Lower lobe of right lung (tissue), 2 donors: ENCODE measurements at regions not wholly inside any gene's neighbourhood (a gene's known extent, or its start where the extent isn't known, plus 50 kb on each side); places are given as distances from the start of the nearest gene placed in this dataset.
"Not testable (repeated sequence)": the region's sequence is repeated elsewhere in the genome, so short reads cannot be mapped to it uniquely, and the experiment has no call there.

ENCODE experiments used
- ATAC-seq, 2 donors: fragments of 200-7000 bp; cut with Tn5 transposase; one replicate each; pipeline ENCODE4 v1.9.1; 2020 to 2022; ENCODE audit warnings: mild to moderate bottlenecking in 2 of 2, moderate library complexity in 2 of 2
- DNase-seq: peaks from one replicate; pipeline ENCODE4 v3.0.0-alpha.2; 2020
- H3K27ac ChIP-seq: fragments of 200-600 bp; one replicate; pipeline ENCODE4 v1.8.0; 2022
- H3K27me3 ChIP-seq: fragments of 200-600 bp; one replicate; pipeline ENCODE4 v1.8.0; 2022; ENCODE audit warnings: low read depth
- H3K36me3 ChIP-seq: fragments of 200-600 bp; one replicate; pipeline ENCODE4 v1.8.0; 2022; ENCODE audit warnings: mild to moderate bottlenecking
- H3K4me1 ChIP-seq: fragments of 200-600 bp; one replicate; pipeline ENCODE4 v1.8.0; 2022
- H3K4me3 ChIP-seq: fragments of 200-600 bp; one replicate; pipeline ENCODE4 v1.8.0; 2022; ENCODE audit warnings: mild to moderate bottlenecking
- H3K9me3 ChIP-seq: fragments of 200-600 bp; one replicate; pipeline ENCODE4 v1.8.0; 2022
- CTCF ChIP-seq: fragments of 200-600 bp; IDR thresholded peaks from one replicate; pipeline ENCODE4 v1.8.0; 2022; ENCODE audit warnings: antibody characterized with exemption, mild to moderate bottlenecking
- intact Hi-C: fragments of 100-400 bp; cut with DNase I; formaldehyde crosslinking; loops from one replicate; pipeline ENCODE4 v1.11.0; 2022
- donor health status: DM: no; HTN: yes; CAD: no; lungs with severe emphysema.

GRCh38 chr7:108652886-108653285 lies 83.2 kb downstream of the DNAJB9 start:
- Histone ChIP-seq H3K9me3 (no peaks in the 10 kb centered on the region), H3K27ac (no peak overlapping the region), H3K27me3 (peaks cover 3% of the 10 kb centered on the region), H3K36me3 (no peaks in the 10 kb centered on the region), H3K4me1 (no peaks in the 10 kb centered on the region), H3K4me3 (no peak overlapping the region)
- ATAC-seq (no peak), DNase-seq (no peak)
- TF ChIP-seq CTCF, result no peak
- intact Hi-C loops, result no loop called here

GRCh38 chr7:108653526-108653925 lies 83.9 kb downstream of the DNAJB9 start:
- no peaks in the 10 kb centered on the region for H3K36me3 ChIP-seq
- peaks cover 3% of the 10 kb centered on the region for H3K27me3 ChIP-seq
- H3K27ac ChIP-seq, result no peak overlapping the region
- DNase-seq (no peak), ATAC-seq (peak in 1 of 2 donors; percentile 26)
- H3K4me3 ChIP-seq, result no peak overlapping the region
- no peaks in the 10 kb centered on the region for H3K9me3 ChIP-seq
- no peak for TF ChIP-seq CTCF
- intact Hi-C loops, result no loop called here
- H3K4me1 ChIP-seq, result no peaks in the 10 kb centered on the region

GRCh38 chr7:108657140-108657726 lies 87.6 kb downstream of the DNAJB9 start:
- intact Hi-C loops, H3K27me3 ChIP-seq, H3K4me3 ChIP-seq, ATAC-seq, H3K27ac ChIP-seq, DNase-seq, H3K4me1 ChIP-seq, H3K9me3 ChIP-seq, H3K36me3 ChIP-seq: not testable (repeated sequence)

- no peak for TF ChIP-seq CTCF
- no peak for ATAC-seq
- intact Hi-C loops, result no loop called here
These were observed 89.6 kb downstream of the DNAJB9 start for GRCh38 chr7:108659261-108659660.

GRCh38 chr7:108659867-108660266 lies 90.2 kb downstream of the DNAJB9 start:
- Histone ChIP-seq H3K27me3 (no peaks in the 10 kb centered on the region), H3K36me3 (no peaks in the 10 kb centered on the region), H3K4me3 (no peak overlapping the region), H3K4me1 (no peaks in the 10 kb centered on the region), H3K27ac (no peak overlapping the region), H3K9me3 (no peaks in the 10 kb centered on the region)
- no peak for ATAC-seq
- no peak for TF ChIP-seq CTCF
- DNase-seq, result no peak
- intact Hi-C loops, result no loop called here

More at GRCh38 chr7:108659261-108659660, 89.6 kb downstream of the DNAJB9 start:
- Histone ChIP-seq H3K36me3 (no peaks in the 10 kb centered on the region), H3K27me3 (no peaks in the 10 kb centered on the region), H3K4me1 (no peaks in the 10 kb centered on the region), H3K27ac (no peak overlapping the region), H3K9me3 (no peaks in the 10 kb centered on the region), H3K4me3 (no peak overlapping the region)
- DNase-seq, result no peak

- Histone ChIP-seq H3K9me3 (no peaks in the 10 kb centered on the region), H3K4me3 (no peak overlapping the region), H3K27me3 (no peaks in the 10 kb centered on the region), H3K4me1 (no peaks in the 10 kb centered on the region), H3K36me3 (no peaks in the 10 kb centered on the region), H3K27ac (no peak overlapping the region)
- ATAC-seq, result peak in 1 of 2 donors; percentile 9
- DNase-seq, result no peak
- intact Hi-C loops, result no loop called here
- TF ChIP-seq CTCF, result peak; percentile 26
These were observed 90.8 kb downstream of the DNAJB9 start for GRCh38 chr7:108660465-108660864.
